ENCODE measurements at regions not wholly inside any gene's neighbourhood (a gene's known extent, or its start where the extent isn't known, plus 50 kb on each side); places are given as distances from the start of the nearest gene placed in this dataset.

DNA sequence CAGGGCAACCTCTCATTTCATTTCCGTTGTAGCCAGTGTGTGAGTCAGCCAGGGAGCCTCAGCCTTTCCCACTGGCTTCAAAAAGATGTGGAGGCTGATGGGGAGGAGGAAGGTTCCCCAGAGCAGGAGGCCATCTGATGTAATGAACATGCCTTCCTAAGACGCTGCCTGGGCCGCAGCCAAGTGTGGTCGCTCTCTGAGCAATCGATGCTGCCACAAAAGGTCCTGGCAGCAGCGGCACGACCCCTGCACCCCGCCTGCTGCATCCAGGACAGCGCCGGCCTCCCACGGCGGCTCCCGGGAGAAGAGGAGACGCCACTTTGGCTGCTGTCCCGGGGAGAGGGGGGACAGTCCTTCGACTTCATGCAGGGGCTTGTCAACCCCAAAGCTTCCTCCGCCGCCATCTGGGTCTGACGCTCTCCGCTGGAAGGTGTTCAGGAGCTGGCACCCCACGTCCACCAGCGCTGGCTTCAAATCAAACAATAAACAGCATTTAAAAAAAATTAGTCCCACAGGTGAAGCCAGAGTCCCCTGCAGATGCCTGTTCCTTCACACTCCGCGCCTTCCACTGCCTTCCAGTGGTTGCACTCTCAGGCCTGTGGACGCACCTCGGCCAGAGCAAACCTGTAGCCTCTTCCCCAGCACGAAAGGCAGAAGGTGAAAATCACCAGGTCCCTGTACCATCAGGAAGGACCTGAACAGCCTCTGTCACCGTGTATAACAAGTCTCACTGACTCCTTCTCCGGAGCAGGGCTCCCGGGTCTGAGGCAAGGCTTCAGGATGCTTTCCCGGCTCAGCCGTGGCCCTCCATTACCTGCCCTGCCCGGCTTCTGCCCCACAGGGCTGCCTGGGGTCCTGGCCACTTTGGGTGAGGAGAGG is 930.7 kb downstream of the BRD1 start:
- in situ Hi-C loops (cut with MboI; ENCODE audit: low sequenced_read_pairs) = no loop called here
- intact Hi-C loops (cut with micrococcal nuclease) = no loop called here
- Histone ChIP-seq H3K14ac (replicated peaks; ENCODE audit: low read depth, low read length) (no peak overlapping the region), H3K4me2 (ENCODE audit: low read depth, low read length) (no peak overlapping the region), H4K20me1 (ENCODE audit: insufficient read depth, low read length) (no peaks in the 10 kb centered on the region), H3K27me3 (ENCODE audit: control insufficient read depth, insufficient read depth, low read length) (no peaks in the 10 kb centered on the region), H2BK15ac (ENCODE audit: low read depth, low read length) (no peak overlapping the region), H3K4ac (ENCODE audit: low read depth, low read length) (no peak overlapping the region), H3K27ac (ENCODE audit: insufficient read depth, low read length) (no peak overlapping the region), H3K18ac (ENCODE audit: low read depth, low read length) (no peak overlapping the region), H3K36me3 (ENCODE audit: control insufficient read depth, insufficient read depth, low read length) (no peaks in the 10 kb centered on the region), H3K9me3 (ENCODE audit: control insufficient read depth, insufficient read depth, low read length) (peaks cover 70% of the 10 kb centered on the region), H4K5ac (ENCODE audit: low read depth, low read length) (no peak overlapping the region), H2AK9ac (replicated peaks; ENCODE audit: low read depth, low read length, poor library complexity) (no peak overlapping the region), H3K4me1 (ENCODE audit: control insufficient read depth, insufficient read depth, low read length) (no peaks in the 10 kb centered on the region), H4K8ac (ENCODE audit: low read depth in 2 of 2, low read length in 2 of 2) (no peak overlapping the region), H3K79me1 (ENCODE audit: low read depth in 1 of 2, low read length in 2 of 2) (no peaks in the 10 kb centered on the region), H2BK20ac (ENCODE audit: low read depth, low read length) (no peak overlapping the region), H2AK5ac (ENCODE audit: low read depth, low read length) (no peak overlapping the region), H2BK5ac (ENCODE audit: low read depth, low read length, poor library complexity, severe bottlenecking) (no peak overlapping the region), H3K23ac (ENCODE audit: low read depth, low read length) (no peak overlapping the region), H3K56ac (ENCODE audit: extremely low read depth, insufficient read depth, low read length) (no peak overlapping the region), H4K91ac (ENCODE audit: insufficient read depth, low read depth, low read length) (no peak overlapping the region), H3K4me3 (ENCODE audit: insufficient read depth, low read depth, low read length) (no peak overlapping the region), H2BK120ac (ENCODE audit: low read depth, low read length) (no peak overlapping the region), H3K9ac (ENCODE audit: low read depth, low read length) (no peak overlapping the region), H3K9me1 (ENCODE audit: insufficient read depth, low read length) (no peaks in the 10 kb centered on the region), H2AFZ (replicated peaks; ENCODE audit: low read length, poor library complexity) (no peak overlapping the region)
- TF ChIP-seq, protein P1, sequence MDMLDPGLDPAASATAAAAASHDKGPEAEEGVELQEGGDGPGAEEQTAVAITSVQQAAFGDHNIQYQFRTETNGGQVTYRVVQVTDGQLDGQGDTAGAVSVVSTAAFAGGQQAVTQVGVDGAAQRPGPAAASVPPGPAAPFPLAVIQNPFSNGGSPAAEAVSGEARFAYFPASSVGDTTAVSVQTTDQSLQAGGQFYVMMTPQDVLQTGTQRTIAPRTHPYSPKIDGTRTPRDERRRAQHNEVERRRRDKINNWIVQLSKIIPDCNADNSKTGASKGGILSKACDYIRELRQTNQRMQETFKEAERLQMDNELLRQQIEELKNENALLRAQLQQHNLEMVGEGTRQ (IDR thresholded peaks at IDR 0.05; ENCODE audit: low read depth, low read length) = no peak
- no peak for TF ChIP-seq CHD1 (IDR thresholded peaks at IDR 0.05; ENCODE audit: low read depth, low read length)
- TF ChIP-seq MAZ (IDR thresholded peaks at IDR 0.05; ENCODE audit: borderline replicate concordance, low read depth, low read length) = no peak
- TF ChIP-seq, protein P2, sequence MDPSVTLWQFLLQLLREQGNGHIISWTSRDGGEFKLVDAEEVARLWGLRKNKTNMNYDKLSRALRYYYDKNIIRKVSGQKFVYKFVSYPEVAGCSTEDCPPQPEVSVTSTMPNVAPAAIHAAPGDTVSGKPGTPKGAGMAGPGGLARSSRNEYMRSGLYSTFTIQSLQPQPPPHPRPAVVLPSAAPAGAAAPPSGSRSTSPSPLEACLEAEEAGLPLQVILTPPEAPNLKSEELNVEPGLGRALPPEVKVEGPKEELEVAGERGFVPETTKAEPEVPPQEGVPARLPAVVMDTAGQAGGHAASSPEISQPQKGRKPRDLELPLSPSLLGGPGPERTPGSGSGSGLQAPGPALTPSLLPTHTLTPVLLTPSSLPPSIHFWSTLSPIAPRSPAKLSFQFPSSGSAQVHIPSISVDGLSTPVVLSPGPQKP (IDR thresholded peaks at IDR 0.05; ENCODE audit: borderline replicate concordance, low read depth, low read length) = no peak
- DNase-seq (no peak), ATAC-seq (ENCODE audit: low read depth) (no peak)
- dilution Hi-C loops (cut with HindIII; ENCODE audit: low sequenced_read_pairs, unreplicated experiment) = no loop called here
- ChIA-PET POLR2A (ENCODE audit: unreplicated experiment) (no interaction called here), CTCF (no interaction called here)
- 40% methylated on average over 8 of the region's 33 CpGs; no CpG with 5 or more reads in 1 of the 2 experiments for WGBS, 2 experiments (ENCODE audit: extremely low coverage in 2 of 2, insufficient read length in 1 of 2)
- BruUV-seq (replicated peaks) = no TSS peak

Measured in IMR-90 (cell line).